Suppressor macrophage treated with lipopolysaccharide for 1 hour (primary cell): ENCODE measurements at regions not wholly inside any gene's neighbourhood (a gene's known extent, or its start where the extent isn't known, plus 50 kb on each side); places are given as distances from the start of the nearest gene placed in this dataset.

Experiments used
- DNase-seq, 3 donors: peaks; one replicate each; pipeline ENCODE4 v3.0.0-alpha.2; 2020 to 2022

- peak; percentile 65 to 83 (median 75) for DNase-seq
Measured at GRCh38 chr10:89887830-89888229, 186.4 kb downstream of the KIF20B start.

DNA sequence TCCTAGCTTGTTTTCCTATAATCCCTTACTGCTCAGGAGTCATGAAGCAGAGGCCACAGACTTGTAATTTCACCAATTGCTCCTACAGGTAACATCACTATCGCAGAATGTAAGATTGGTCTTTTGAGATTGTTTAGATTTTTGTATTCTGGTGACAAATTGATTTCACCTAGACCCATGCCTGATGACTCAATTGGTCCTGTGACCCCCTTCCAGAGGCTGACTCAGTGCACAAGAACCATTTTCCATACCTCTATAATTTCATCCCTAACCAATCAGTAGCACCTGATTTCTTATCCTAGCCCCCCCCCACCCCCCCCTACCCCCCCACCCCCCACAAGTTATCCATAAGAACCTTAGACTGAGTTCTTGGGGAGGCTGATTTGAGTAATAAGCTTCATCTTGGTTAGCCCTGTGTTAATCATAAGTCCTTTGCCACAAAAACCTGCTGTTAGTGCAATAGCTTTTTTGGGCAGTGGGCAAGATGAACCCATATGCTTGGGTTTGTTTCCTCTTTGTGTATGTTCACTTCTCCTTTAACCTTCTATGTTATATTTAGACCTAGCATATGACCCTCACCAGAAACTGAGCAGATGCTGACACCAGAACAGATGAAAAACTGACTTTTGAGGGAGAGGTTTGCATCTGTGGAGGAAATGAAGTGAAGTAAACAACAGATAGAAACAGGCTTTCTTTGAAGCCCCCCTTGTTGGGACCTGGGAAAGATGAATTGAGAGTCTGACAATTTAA, 187.1 kb downstream of the KIF20B start:
- DNase-seq = peak; percentile 38 to 65 (median 55)

- DNase-seq = peak; percentile 25 to 50 (median 44)
Measured at GRCh38 chr10:89889606-89890005, 188.2 kb downstream of the KIF20B start.

DNA sequence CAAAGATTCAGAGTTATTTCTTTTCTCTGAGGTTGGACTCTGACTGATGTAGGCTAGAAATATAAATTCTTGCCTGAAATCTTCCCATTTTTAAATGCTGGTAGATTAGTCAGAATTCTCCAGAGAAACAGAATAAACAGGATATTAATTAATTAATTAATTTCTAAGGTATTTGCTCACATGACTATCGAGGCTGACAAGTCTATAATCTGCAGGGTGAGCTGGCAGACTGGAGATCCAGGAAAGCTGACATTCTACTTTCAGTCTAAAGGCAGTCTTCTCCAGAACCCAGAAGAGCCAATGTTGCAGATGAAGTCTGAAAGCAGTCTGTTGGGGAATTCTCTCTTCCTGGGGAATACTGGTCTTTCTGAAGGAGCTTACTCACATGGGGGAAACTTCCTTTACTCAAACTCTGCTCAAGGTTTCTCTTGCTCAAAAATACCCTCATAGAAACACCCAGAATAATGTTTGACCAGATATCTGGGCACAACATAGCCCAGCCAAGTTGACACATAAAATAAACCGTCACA, 189.7 kb downstream of the KIF20B start:
- peak; percentile 51 to 64 (median 57) for DNase-seq

- DNase-seq = no peak
Measured at GRCh38 chr10:89894051-89894450, 192.7 kb downstream of the KIF20B start.

DNA sequence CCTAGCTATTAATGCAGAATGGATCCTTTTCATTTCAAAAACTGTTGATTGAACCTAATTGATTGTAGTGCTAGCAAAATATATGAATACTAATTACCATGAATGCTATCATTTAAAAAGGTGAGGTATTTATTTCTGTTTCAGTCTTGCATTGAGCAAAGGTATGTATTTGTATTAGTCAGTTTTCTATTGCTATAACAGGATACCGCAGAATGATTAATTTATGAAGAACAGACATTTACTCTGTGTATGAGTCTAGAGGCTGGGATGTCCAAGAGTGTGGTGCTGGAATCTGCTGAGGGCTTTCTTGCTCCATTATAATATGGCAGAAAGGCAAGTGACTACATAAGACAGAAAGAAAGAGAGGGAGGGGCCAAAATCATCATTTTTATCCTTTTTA, 199.2 kb downstream of the KIF20B start:
- DNase-seq = no peak

- DNase-seq = no peak
Measured at GRCh38 chr10:89901895-89902294, 200.5 kb downstream of the KIF20B start.

DNA sequence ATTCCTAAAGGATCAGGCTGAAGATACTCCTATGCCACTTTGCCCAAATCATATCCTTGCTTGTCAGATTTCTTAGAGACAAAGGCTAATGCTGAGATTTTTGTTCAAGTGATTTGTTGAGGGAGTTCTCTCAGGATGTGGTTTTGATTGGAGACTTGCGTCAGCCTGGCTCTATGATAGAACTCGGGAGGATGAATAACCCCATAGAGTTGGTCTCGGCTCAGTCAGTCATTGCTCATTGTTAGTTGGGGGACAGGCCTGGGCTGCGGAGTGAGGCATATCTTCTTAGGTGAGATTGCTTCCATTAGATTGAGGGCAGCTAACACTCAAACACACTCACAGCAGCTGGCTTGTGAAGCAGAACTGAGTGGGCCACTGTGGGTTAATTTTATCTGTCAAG, 203.4 kb downstream of the KIF20B start:
- peak; percentile 28 to 54 (median 45) for DNase-seq

- peak; percentile 41 to 60 (median 51) for DNase-seq
Measured at GRCh38 chr10:89909752-89910151, 208.4 kb downstream of the KIF20B start.

- DNase-seq = no peak
Measured at GRCh38 chr10:89915021-89915420, 213.6 kb downstream of the KIF20B start.

DNA sequence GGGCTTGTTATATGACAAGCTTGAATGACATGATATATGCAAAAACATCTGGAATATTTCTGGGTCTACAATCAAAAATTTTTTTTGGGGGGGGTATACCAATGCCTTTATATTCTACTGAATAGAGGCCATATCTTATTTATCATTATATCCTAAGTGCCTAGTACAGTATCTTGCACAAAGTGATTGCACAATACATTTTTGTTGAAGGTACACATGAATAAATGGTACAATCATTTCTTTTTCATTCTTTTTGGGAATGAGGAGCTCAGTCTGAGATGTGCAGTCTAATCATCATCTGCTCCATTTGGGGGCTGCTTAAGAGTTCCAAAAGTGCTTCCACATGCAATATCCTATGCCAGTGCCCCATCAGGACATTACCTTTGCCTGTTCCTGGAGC, 214.6 kb downstream of the KIF20B start:
- DNase-seq = no peak

DNA sequence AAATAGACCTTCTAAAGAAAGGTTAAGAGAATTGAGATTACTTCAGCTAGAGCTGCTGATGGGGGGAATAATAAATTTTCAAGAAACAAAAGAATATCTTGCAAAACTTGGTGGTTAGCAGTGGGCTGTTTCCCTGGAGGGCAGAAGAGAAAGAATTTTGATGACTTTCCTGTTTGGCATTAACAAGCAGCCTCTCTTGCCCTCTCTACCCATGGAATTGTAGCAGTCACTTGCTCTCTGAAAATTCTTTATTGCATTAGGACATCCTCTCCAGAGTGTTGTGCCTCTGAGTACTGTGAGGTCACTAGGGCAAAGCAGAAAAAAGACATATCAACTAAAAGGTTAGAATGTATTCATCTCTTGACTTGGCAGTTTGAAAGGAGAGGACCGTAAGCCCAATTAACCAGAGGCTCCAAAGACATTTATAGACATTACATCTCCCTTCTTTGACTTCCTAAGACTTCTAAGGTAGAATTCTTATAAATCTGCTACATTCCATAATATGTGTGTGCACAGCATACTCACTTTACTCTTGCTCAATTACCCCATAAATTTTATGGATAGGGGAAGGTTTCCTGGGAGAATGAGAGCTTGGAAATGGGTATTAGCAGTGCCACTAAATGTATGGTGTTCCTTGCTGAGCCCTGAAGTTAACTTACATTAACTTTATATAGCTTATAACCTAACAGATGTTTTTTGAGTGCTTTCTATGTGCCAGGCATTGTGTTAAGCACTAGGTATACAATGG, 215.3 kb downstream of the KIF20B start:
- no peak for DNase-seq

GRCh38 chr10:89921403-89921802, 220.0 kb downstream of the KIF20B start:
- no peak for DNase-seq

GRCh38 chr10:89923661-89924060, 222.3 kb downstream of the KIF20B start:
- DNase-seq = no peak

GRCh38 chr10:89924261-89924660, 222.9 kb downstream of the KIF20B start:
- no peak for DNase-seq

DNA sequence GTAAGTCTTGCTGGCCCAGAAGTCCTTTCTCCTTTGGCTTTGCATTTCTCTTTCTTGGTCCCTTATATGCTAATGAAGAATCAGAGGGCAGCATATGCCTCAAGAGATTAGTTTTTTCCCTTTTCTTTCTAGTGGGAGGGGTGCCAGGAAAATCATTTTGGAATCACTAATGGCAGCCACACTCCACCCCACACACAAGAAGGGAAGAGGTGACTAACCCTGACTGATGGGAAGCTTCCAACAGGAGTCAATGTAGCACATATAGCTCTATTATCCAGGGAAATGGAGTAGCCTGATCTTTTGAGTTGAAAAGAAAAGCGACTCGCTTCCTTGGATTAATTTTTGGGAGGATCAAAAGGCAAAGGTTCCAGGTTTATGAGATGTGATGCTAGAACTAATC, 225.3 kb downstream of the KIF20B start:
- DNase-seq = no peak

- no peak for DNase-seq
Measured at GRCh38 chr10:89929282-89930026, 228.1 kb downstream of the KIF20B start.

GRCh38 chr10:89937494-89937893, 236.1 kb downstream of the KIF20B start:
- no peak for DNase-seq

DNA sequence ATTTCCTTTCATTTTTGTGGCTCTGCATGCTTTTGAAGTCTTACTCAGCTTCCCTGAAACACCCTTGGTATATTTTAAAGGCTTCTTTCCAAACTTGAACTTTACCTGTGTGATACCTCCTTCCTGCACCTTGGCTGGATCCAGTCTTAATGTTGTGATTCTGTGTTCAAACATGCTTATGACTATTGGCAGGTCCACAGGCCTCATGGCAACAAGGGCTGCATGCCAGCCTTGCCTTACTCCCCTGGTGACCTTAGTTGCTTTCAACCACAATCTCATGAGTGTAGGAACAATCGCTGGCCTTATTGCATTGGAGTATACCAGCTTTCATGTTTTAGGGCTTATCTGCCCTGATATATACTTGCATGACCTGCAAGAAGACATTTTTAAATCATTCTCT, 238.7 kb downstream of the KIF20B start:
- no peak for DNase-seq

DNA sequence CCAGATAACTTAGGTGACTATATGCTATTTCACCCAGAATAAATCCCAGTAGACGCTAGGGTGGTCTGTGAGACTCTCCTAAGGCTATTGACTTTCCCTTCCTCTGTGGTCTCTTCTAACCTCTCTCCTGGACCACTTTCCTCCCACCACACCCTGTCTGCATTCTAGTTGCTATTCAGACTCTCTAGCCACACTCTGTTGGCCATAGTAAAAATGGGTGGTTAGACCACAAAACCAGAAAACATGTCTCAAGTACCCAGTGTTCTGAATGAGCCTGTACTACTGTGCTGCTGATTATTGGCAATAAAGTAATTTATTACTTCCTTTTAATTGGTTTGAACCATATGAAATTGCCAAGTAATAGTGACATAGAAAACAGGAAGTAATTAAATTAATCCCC, 240.8 kb downstream of the KIF20B start:
- no peak for DNase-seq

DNA sequence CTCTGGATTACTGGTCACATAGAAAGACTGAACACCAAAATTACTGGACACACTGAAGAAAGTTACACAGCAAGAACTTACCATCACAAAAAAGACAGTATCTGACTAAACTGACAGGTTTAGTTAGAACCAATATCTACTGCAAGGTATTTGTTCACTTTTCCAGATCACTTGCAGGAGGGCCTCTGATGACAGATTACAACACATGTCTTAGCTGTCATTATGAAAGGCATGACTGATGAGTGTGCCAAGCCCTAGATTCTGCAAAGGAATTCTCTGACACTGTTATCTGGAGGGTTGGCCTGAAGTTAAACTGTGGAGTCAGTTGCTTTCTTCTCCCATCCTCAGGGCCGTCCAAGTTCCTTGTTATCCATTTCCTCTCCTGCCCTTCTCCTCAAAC, 242.7 kb downstream of the KIF20B start:
- DNase-seq = no peak

DNA sequence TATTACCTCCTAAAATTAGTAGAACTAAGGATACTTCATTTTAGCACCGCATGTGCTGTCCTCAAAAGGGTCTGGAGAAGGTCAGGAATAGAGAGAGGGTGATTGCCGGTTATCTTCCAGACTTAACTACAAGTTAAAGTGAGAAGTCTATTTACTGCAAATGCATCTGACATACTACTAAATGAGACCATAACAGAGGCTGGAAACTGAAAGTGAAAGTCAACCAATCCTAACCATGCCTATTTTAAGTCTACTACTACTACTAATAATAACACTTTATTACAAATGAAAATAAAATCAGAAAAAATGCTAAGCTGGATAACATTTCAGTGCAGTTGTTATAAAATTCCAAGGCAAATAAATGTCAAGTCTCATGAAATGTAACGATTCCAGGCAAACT, 244.7 kb downstream of the KIF20B start:
- peak; percentile 2 to 30 (median 5) for DNase-seq

- DNase-seq = no peak
Measured at GRCh38 chr10:89949496-89949895, 248.1 kb downstream of the KIF20B start.
